GM19240 (cell line): ENCODE measurements at regions not wholly inside any gene's neighbourhood (a gene's known extent, or its start where the extent isn't known, plus 50 kb on each side); places are given as distances from the start of the nearest gene placed in this dataset.

Experiments used
- DNase-seq: peaks from one replicate; pipeline ENCODE4 v3.0.0; 2011; ENCODE audit warnings: low spot score; ENCODE audit not compliant: insufficient read length

- no peak for DNase-seq
These were observed 94.2 kb upstream of the RTL6 start for GRCh38 chr22:44592126-44592823.

- no peak for DNase-seq
These were observed 93.2 kb upstream of the RTL6 start for GRCh38 chr22:44591146-44591790.

GRCh38 chr22:44590291-44590690, 92.3 kb upstream of the RTL6 start:
- DNase-seq, result no peak

GRCh38 chr22:44589831-44590230, 91.8 kb upstream of the RTL6 start:
- DNase-seq, result no peak

GRCh38 chr22:44588348-44588747, 90.3 kb upstream of the RTL6 start:
- DNase-seq, result no peak

- DNase-seq, result no peak
These were observed 89.8 kb upstream of the RTL6 start for GRCh38 chr22:44587737-44588310.

- no peak for DNase-seq
These were observed 89.1 kb upstream of the RTL6 start for GRCh38 chr22:44586999-44587736.

GRCh38 chr22:44586351-44586990, 88.4 kb upstream of the RTL6 start:
- no peak for DNase-seq

GRCh38 chr22:44585559-44586350, 87.7 kb upstream of the RTL6 start:
- no peak for DNase-seq

- no peak for DNase-seq
These were observed 86.3 kb upstream of the RTL6 start for GRCh38 chr22:44584256-44584902.

GRCh38 chr22:44583854-44584253, 85.8 kb upstream of the RTL6 start:
- DNase-seq, result no peak

GRCh38 chr22:44583061-44583760, 85.2 kb upstream of the RTL6 start:
- DNase-seq, result no peak

- DNase-seq, result no peak
These were observed 84.0 kb upstream of the RTL6 start for GRCh38 chr22:44582016-44582415.

GRCh38 chr22:44581096-44581435, 83.0 kb upstream of the RTL6 start:
- no peak for DNase-seq

GRCh38 chr22:44580176-44581095, 82.4 kb upstream of the RTL6 start:
- no peak for DNase-seq

GRCh38 chr22:44578516-44579230, 80.6 kb upstream of the RTL6 start:
- DNase-seq, result no peak

- DNase-seq, result no peak
These were observed 80.1 kb upstream of the RTL6 start for GRCh38 chr22:44578110-44578457.

- no peak for DNase-seq
These were observed 79.5 kb upstream of the RTL6 start for GRCh38 chr22:44577391-44578109.
